Right lobe of liver (tissue), 6 donors: ENCODE measurements at regions not wholly inside any gene's neighbourhood (a gene's known extent, or its start where the extent isn't known, plus 50 kb on each side); places are given as distances from the start of the nearest gene placed in this dataset.

Experiments used
- ATAC-seq, 4 donors: fragments of 200-7000 bp; cut with Tn5 transposase; one replicate each; pipeline ENCODE4 v1.9.1; 2020; ENCODE audit warnings: mild to moderate bottlenecking in 4 of 4, moderate library complexity in 4 of 4
- DNase-seq, 3 donors: peaks; one replicate each; pipeline ENCODE4 v3.0.0-alpha.2; 2020
- H3K27ac ChIP-seq, 3 donors: fragments of 200-600 bp; one replicate each; pipeline ENCODE4 v1.8.0; 2022
- H3K27me3 ChIP-seq, 2 donors: fragments of 200-600 bp; one replicate each; pipeline ENCODE4 v1.8.0; 2022
- H3K36me3 ChIP-seq, 4 donors: fragments of 200-600 bp; sonication (generic) in 1 of 4; one replicate each; pipeline versions ENCODE4 v1.5.1 to v1.8.0; 2017 to 2022; ENCODE audit warnings: control low read depth in 1 of 4
- H3K4me1 ChIP-seq, 4 donors: fragments of 200-600 bp; sonication (generic) in 1 of 4; one replicate each; pipeline versions ENCODE4 v1.5.1 to v1.8.0; 2017 to 2022; ENCODE audit warnings: control low read depth in 1 of 4
- H3K4me3 ChIP-seq, 3 donors: fragments of 200-600 bp; one replicate each; pipeline ENCODE4 v1.8.0; 2022
- H3K9me3 ChIP-seq, 4 donors: fragments of 200-600 bp; sonication (generic) in 1 of 4; one replicate each; pipeline versions ENCODE4 v1.5.1 to v1.8.0; 2017 to 2022; ENCODE audit warnings: control low read depth in 1 of 4
- CTCF ChIP-seq, 4 donors: fragments of 200-600 bp in 3 of 4; fragments of 450-650 bp in 1 of 4; IDR thresholded peaks; one replicate each; pipeline versions ENCODE4 v1.5.1 to v1.8.0; 2016 to 2022; ENCODE audit warnings: antibody characterized with exemption in 4 of 4, mild to moderate bottlenecking in 2 of 4
- POLR2A ChIP-seq: fragments of 450-650 bp; IDR thresholded peaks from one replicate; pipeline ENCODE4 v1.6.1; 2017; ENCODE audit warnings: antibody characterized with exemption, mild to moderate bottlenecking
- WGBS: methylation state at CpG from one replicate; pipeline ENCODE4 v1.1.6; 2018; ENCODE audit warnings: low coverage, low lambda C conversion rate; ENCODE audit not compliant: insufficient coverage; ENCODE audit errors: missing lambda C conversion rate; 5-methylcytosine and 5-hydroxymethylcytosine counted together
- intact Hi-C, 2 donors: fragments of 100-400 bp; cut with DNase I; formaldehyde crosslinking; loops; one replicate each; pipeline versions ENCODE4 v1.11.2 to v1.14.1; 2022
- donor health status: DM: no; HTN: yes; CAD: no.
- donor health status: DM: no; HTN: no; CAD: no.
- donor health status: DM: no; HTN: no; CAD: no.
- donor health status: DM: no; HTN: yes; CAD: no.
- donor health status: DM: no; HTN: yes; CAD: no.

GRCh38 chr13:34869696-34870095, 72.4 kb upstream of the NBEA start:
- no peaks in the 10 kb centered on the region for H3K27me3 ChIP-seq
- H3K27ac ChIP-seq: no peak overlapping the region
- DNase-seq (no peak), ATAC-seq (no peak)
- H3K9me3 ChIP-seq: no peaks in the 10 kb centered on the region
- no peak overlapping the region for H3K4me3 ChIP-seq
- WGBS: 55% methylated on average over 2 of the region's 2 CpGs
- TF ChIP-seq POLR2A (no peak), CTCF (IDR thresholded peaks at IDR 0.05) (no peak)
- intact Hi-C loops: no loop called here
- no peaks in the 10 kb centered on the region for H3K4me1 ChIP-seq
- no peaks in the 10 kb centered on the region for H3K36me3 ChIP-seq

- Histone ChIP-seq H3K9me3 (no peaks in the 10 kb centered on the region), H3K36me3 (no peaks in the 10 kb centered on the region), H3K27ac (no peak overlapping the region), H3K27me3 (no peaks in the 10 kb centered on the region), H3K4me1 (no peaks in the 10 kb centered on the region), H3K4me3 (no peak overlapping the region)
- ATAC-seq (no peak), DNase-seq (no peak)
- intact Hi-C loops: no loop called here
- no peak for TF ChIP-seq POLR2A
- no peak for TF ChIP-seq CTCF (IDR thresholded peaks at IDR 0.05)
Measured at GRCh38 chr13:34878329-34878728, 63.7 kb upstream of the NBEA start.

- no peak overlapping the region for H3K27ac ChIP-seq
- H3K9me3 ChIP-seq: no peaks in the 10 kb centered on the region
- H3K4me1 ChIP-seq: no peaks in the 10 kb centered on the region
- ATAC-seq (no peak), DNase-seq (no peak)
- no peaks in the 10 kb centered on the region for H3K27me3 ChIP-seq
- TF ChIP-seq POLR2A: no peak
- no peak for TF ChIP-seq CTCF (IDR thresholded peaks at IDR 0.05)
- no peaks in the 10 kb centered on the region for H3K36me3 ChIP-seq
- WGBS: 100% methylated on average over 1 of the region's 1 CpG
- no peak overlapping the region for H3K4me3 ChIP-seq
- intact Hi-C loops: no loop called here
Measured at GRCh38 chr13:34879851-34880250, 62.2 kb upstream of the NBEA start.

- no CpG with 5 or more reads among the region's 2 CpGs for WGBS
- no peaks in the 10 kb centered on the region for H3K27me3 ChIP-seq
- H3K4me3 ChIP-seq: no peak overlapping the region
- TF ChIP-seq POLR2A (no peak), CTCF (IDR thresholded peaks at IDR 0.05) (no peak)
- no peak for DNase-seq
- no peak overlapping the region for H3K27ac ChIP-seq
- no peak for ATAC-seq
- no peaks in the 10 kb centered on the region for H3K4me1 ChIP-seq
- intact Hi-C loops: no loop called here
- H3K9me3 ChIP-seq: no peaks in the 10 kb centered on the region
- no peaks in the 10 kb centered on the region for H3K36me3 ChIP-seq
Measured at GRCh38 chr13:34881494-34881893, 60.6 kb upstream of the NBEA start.

- DNase-seq: no peak
- 57% methylated on average over 6 of the region's 6 CpGs for WGBS
- intact Hi-C loops: no loop called here
- H3K36me3 ChIP-seq: no peaks in the 10 kb centered on the region
- no peaks in the 10 kb centered on the region for H3K4me1 ChIP-seq
- TF ChIP-seq POLR2A: no peak
- no peak for TF ChIP-seq CTCF (IDR thresholded peaks at IDR 0.05)
- no peak overlapping the region for H3K4me3 ChIP-seq
- no peak for ATAC-seq
- no peaks in the 10 kb centered on the region for H3K27me3 ChIP-seq
- H3K9me3 ChIP-seq: no peaks in the 10 kb centered on the region
- H3K27ac ChIP-seq: no peak overlapping the region
Measured at GRCh38 chr13:34883396-34883795, 58.7 kb upstream of the NBEA start.
